Adipose tissue (tissue), 3 donors: ENCODE measurements at regions not wholly inside any gene's neighbourhood (a gene's known extent, or its start where the extent isn't known, plus 50 kb on each side); places are given as distances from the start of the nearest gene placed in this dataset.

ENCODE experiments used
- H3K27ac ChIP-seq: one replicate; pipeline ENCODE4 v1.5.1; 2013; ENCODE audit warnings: low read depth, low read length
- whole genome bisulfite sequencing, 3 donors: extraction: QIAGEN DNeasy Blood & Tissue Kit; methylation state at CpG; one replicate each; pipeline ENCODE4 v1.1.7; 2013; 5-methylcytosine and 5-hydroxymethylcytosine counted together
- donor health status: healthy with polysubstance abuse.
- donor health status: Bipolar disorder and iron deficiency.
- donor health status: healthy.

GRCh38 chr9:87102126-87102525, 154.8 kb upstream of the GAS1 start:
- 86 to 90% (median 88%) methylated on average over 4 of the region's 4 CpGs for WGBS, 3 donors
- no peak overlapping the region for H3K27ac ChIP-seq

- 91 to 95% (median 93%) methylated on average over 1 of the region's 1 CpG for WGBS, 3 donors
These were observed 159.8 kb upstream of the GAS1 start for GRCh38 chr9:87107072-87107471.

GRCh38 chr9:87108661-87109060, 161.4 kb upstream of the GAS1 start:
- H3K27ac ChIP-seq = no peak overlapping the region
- WGBS, 3 donors = 42 to 54% (median 51%) methylated on average over 1 of the region's 1 CpG

More at GRCh38 chr9:87107072-87107471, 159.8 kb upstream of the GAS1 start:
- H3K27ac ChIP-seq = no peak overlapping the region

- H3K27ac ChIP-seq = no peak overlapping the region
- 86 to 100% (median 93%) methylated on average over 2 of the region's 2 CpGs for WGBS, 3 donors
These were observed 161.9 kb upstream of the GAS1 start for GRCh38 chr9:87109231-87109631.

GRCh38 chr9:87109851-87110250, 162.5 kb upstream of the GAS1 start:
- no peak overlapping the region for H3K27ac ChIP-seq

GRCh38 chr9:87111010-87111409, 163.7 kb upstream of the GAS1 start:
- 90 to 96% (median 95%) methylated on average over 7 of the region's 7 CpGs for WGBS, 3 donors

GRCh38 chr9:87112656-87113055, 165.3 kb upstream of the GAS1 start:
- H3K27ac ChIP-seq = no peak overlapping the region
- WGBS, 3 donors = 80 to 84% (median 84%) methylated on average over 5 of the region's 5 CpGs

More at GRCh38 chr9:87111010-87111409, 163.7 kb upstream of the GAS1 start:
- H3K27ac ChIP-seq = no peak overlapping the region

- 88 to 92% (median 89%) methylated on average over 2 of the region's 2 CpGs for WGBS, 3 donors
- H3K27ac ChIP-seq = no peak overlapping the region
These were observed 166.6 kb upstream of the GAS1 start for GRCh38 chr9:87113874-87114273.

- H3K27ac ChIP-seq = no peak overlapping the region
- 59 to 78% (median 63%) methylated on average over 1 of the region's 1 CpG for WGBS, 3 donors
These were observed 168.5 kb upstream of the GAS1 start for GRCh38 chr9:87115785-87116184.

GRCh38 chr9:87116492-87116891, 169.2 kb upstream of the GAS1 start:
- H3K27ac ChIP-seq = no peak overlapping the region
- 58 to 72% (median 70%) methylated on average over 3 of the region's 3 CpGs for WGBS, 3 donors

GRCh38 chr9:87118594-87118993, 171.3 kb upstream of the GAS1 start:
- H3K27ac ChIP-seq = no peak overlapping the region
- WGBS, 3 donors = 64 to 79% (median 74%) methylated on average over 1 of the region's 1 CpG

GRCh38 chr9:87119328-87119881, 172.1 kb upstream of the GAS1 start:
- 43 to 49% (median 45%) methylated on average over 11 of the region's 11 CpGs for whole genome bisulfite sequencing, 3 donors

GRCh38 chr9:87120610-87121009, 173.3 kb upstream of the GAS1 start:
- no peak overlapping the region for H3K27ac ChIP-seq
- WGBS, 3 donors = 79 to 86% (median 83%) methylated on average over 5 of the region's 5 CpGs

More at GRCh38 chr9:87119328-87119881, 172.1 kb upstream of the GAS1 start:
- no peak overlapping the region for H3K27ac ChIP-seq

GRCh38 chr9:87122947-87123685, 175.8 kb upstream of the GAS1 start:
- WGBS, 3 donors = 40 to 69% (median 42%) methylated on average over 6 of the region's 6 CpGs
- no peak overlapping the region for H3K27ac ChIP-seq

GRCh38 chr9:87123830-87124229, 176.5 kb upstream of the GAS1 start:
- 82 to 94% (median 86%) methylated on average over 3 of the region's 3 CpGs for WGBS, 3 donors
- H3K27ac ChIP-seq = no peak overlapping the region

GRCh38 chr9:87125819-87126218, 178.5 kb upstream of the GAS1 start:
- H3K27ac ChIP-seq = no peak overlapping the region
- WGBS, 3 donors = 93 to 96% (median 95%) methylated on average over 3 of the region's 3 CpGs

- WGBS, 3 donors = 86 to 95% (median 92%) methylated on average over 1 of the region's 1 CpG
- no peak overlapping the region for H3K27ac ChIP-seq
These were observed 180.2 kb upstream of the GAS1 start for GRCh38 chr9:87127543-87127942.

- H3K27ac ChIP-seq = no peak overlapping the region
- 91 to 100% (median 91%) methylated on average over 2 of the region's 2 CpGs for WGBS, 3 donors
These were observed 180.8 kb upstream of the GAS1 start for GRCh38 chr9:87127978-87128614.

- WGBS, 3 donors = 64 to 75% (median 70%) methylated on average over 5 of the region's 5 CpGs
- H3K27ac ChIP-seq = no peak overlapping the region
These were observed 181.7 kb upstream of the GAS1 start for GRCh38 chr9:87128844-87129493.
